Psoas muscle (tissue), 7 donors: ENCODE measurements at regions not wholly inside any gene's neighbourhood (a gene's known extent, or its start where the extent isn't known, plus 50 kb on each side); places are given as distances from the start of the nearest gene placed in this dataset.

Experiments
- ATAC-seq, 4 donors: fragments of 200-7000 bp; cut with Tn5 transposase; one replicate each; pipeline ENCODE4 v1.9.1; 2020; ENCODE audit warnings: moderate library complexity in 3 of 4, mild to moderate bottlenecking in 2 of 4
- DNase-seq, 2 donors: peaks; one replicate each; pipeline ENCODE4 v3.0.0-alpha.2; 2020
- H3K27ac ChIP-seq: fragments of 200-600 bp; one replicate; pipeline ENCODE4 v1.8.0; 2022
- H3K27me3 ChIP-seq, 3 donors: fragments of 200-600 bp in 1 of 3; one replicate each; pipeline versions ENCODE4 v1.6.1 to v1.8.0; 2013 to 2022; ENCODE audit warnings: low read length in 2 of 3, mild to moderate bottlenecking in 2 of 3, moderate library complexity in 1 of 3; ENCODE audit not compliant: insufficient read depth in 3 of 3
- H3K36me3 ChIP-seq, 2 donors: fragments of 200-600 bp in 1 of 2; one replicate each; pipeline versions ENCODE4 v1.6.1 to v1.8.0; 2013 to 2022; ENCODE audit warnings: low read depth in 1 of 2, mild to moderate bottlenecking in 1 of 2, moderate library complexity in 1 of 2; ENCODE audit not compliant: insufficient read depth in 1 of 2
- H3K4me1 ChIP-seq: fragments of 200-600 bp; one replicate; pipeline ENCODE4 v1.8.0; 2022
- H3K4me3 ChIP-seq: fragments of 200-600 bp; one replicate; pipeline ENCODE4 v1.8.0; 2022; ENCODE audit warnings: mild to moderate bottlenecking
- H3K9me3 ChIP-seq: fragments of 200-600 bp; one replicate; pipeline ENCODE4 v1.8.0; 2022
- CTCF ChIP-seq: fragments of 200-600 bp; IDR thresholded peaks from one replicate; pipeline ENCODE4 v1.8.0; 2022; ENCODE audit warnings: antibody characterized with exemption
- WGBS, 3 donors: extraction: QIAGEN DNeasy Blood & Tissue Kit; methylation state at CpG; one replicate each; pipeline versions ENCODE4 v1.1.6 to v1.1.7; 2013; 5-methylcytosine and 5-hydroxymethylcytosine counted together
- intact Hi-C, 2 donors: fragments of 100-400 bp; cut with DNase I; formaldehyde crosslinking; loops; one replicate each; pipeline versions ENCODE4 v1.11.0 to v1.14.2; 2022
- donor health status: healthy with polysubstance abuse.
- donor health status: DM: no; HTN: no; CAD: no; lungs with moderate emphysema.
- donor health status: Bipolar disorder and iron deficiency.
- donor health status: healthy.
- donor health status: DM: yes; HTN: yes; CAD: no.
- donor health status: DM: no; HTN: no; CAD: no.
- donor health status: DM: yes; HTN: yes; CAD: no.

- ATAC-seq (no peak), DNase-seq (no peak)
- TF ChIP-seq CTCF: no peak
Measured at GRCh38 chr1:101683136-101683535, 313.6 kb downstream of the OLFM3 start.

GRCh38 chr1:101683561-101683960 lies 313.2 kb downstream of the OLFM3 start:
- TF ChIP-seq CTCF: no peak
- WGBS, 3 donors: 20 to 32% (median 27%) methylated on average over 3 of the region's 3 CpGs
- no peak overlapping the region for H3K27ac ChIP-seq
- no peak overlapping the region for H3K4me3 ChIP-seq
- no peak for DNase-seq
- no peak for ATAC-seq
- no peaks in the 10 kb centered on the region for H3K27me3 ChIP-seq
- H3K9me3 ChIP-seq: no peaks in the 10 kb centered on the region
- H3K36me3 ChIP-seq: no peaks in the 10 kb centered on the region
- no peaks in the 10 kb centered on the region for H3K4me1 ChIP-seq
- intact Hi-C loops: no loop called here

More at GRCh38 chr1:101683136-101683535, 313.6 kb downstream of the OLFM3 start:
- no peak overlapping the region for H3K27ac ChIP-seq
- 69 to 76% (median 72%) methylated on average over 2 of the region's 2 CpGs for WGBS, 3 donors
- H3K4me1 ChIP-seq: no peaks in the 10 kb centered on the region
- H3K27me3 ChIP-seq: no peaks in the 10 kb centered on the region
- intact Hi-C loops: no loop called here
- no peak overlapping the region for H3K4me3 ChIP-seq
- H3K36me3 ChIP-seq: no peaks in the 10 kb centered on the region
- H3K9me3 ChIP-seq: no peaks in the 10 kb centered on the region

- intact Hi-C loops: no loop called here
- TF ChIP-seq CTCF: no peak
- no peak overlapping the region for H3K27ac ChIP-seq
- 4 to 6% (median 4%) methylated on average over 1 of the region's 1 CpG for WGBS, 3 donors
- no peaks in the 10 kb centered on the region for H3K4me1 ChIP-seq
- H3K36me3 ChIP-seq: no peaks in the 10 kb centered on the region
- no peak for DNase-seq
- H3K9me3 ChIP-seq: no peaks in the 10 kb centered on the region
- no peaks in the 10 kb centered on the region for H3K27me3 ChIP-seq
- ATAC-seq: no peak
- no peak overlapping the region for H3K4me3 ChIP-seq
Measured at GRCh38 chr1:101697072-101697471, 299.7 kb downstream of the OLFM3 start.

- TF ChIP-seq CTCF: no peak
- Histone ChIP-seq H3K4me3 (no peak overlapping the region), H3K36me3 (no peaks in the 10 kb centered on the region), H3K27ac (no peak overlapping the region), H3K4me1 (no peaks in the 10 kb centered on the region), H3K9me3 (no peaks in the 10 kb centered on the region), H3K27me3 (peaks cover 0 to 3% (median 0%) of the 10 kb centered on the region in 3 donors)
- intact Hi-C loops: no loop called here
- ATAC-seq (no peak), DNase-seq (no peak)
- 74 to 87% (median 76%) methylated on average over 1 of the region's 1 CpG for WGBS, 3 donors
Measured at GRCh38 chr1:101698681-101699080, 298.0 kb downstream of the OLFM3 start.

- Histone ChIP-seq H3K36me3 (no peaks in the 10 kb centered on the region), H3K27me3 (peaks cover 0 to 3% (median 0%) of the 10 kb centered on the region in 3 donors), H3K4me3 (no peak overlapping the region), H3K4me1 (no peaks in the 10 kb centered on the region), H3K9me3 (no peaks in the 10 kb centered on the region), H3K27ac (no peak overlapping the region)
- no peak for TF ChIP-seq CTCF
- ATAC-seq (no peak), DNase-seq (no peak)
- intact Hi-C loops: no loop called here
Measured at GRCh38 chr1:101704895-101705294, 291.8 kb downstream of the OLFM3 start.
